Dermis blood vessel endothelial cell (primary cell): ENCODE measurements at regions not wholly inside any gene's neighbourhood (a gene's known extent, or its start where the extent isn't known, plus 50 kb on each side); places are given as distances from the start of the nearest gene placed in this dataset.
A peak's percentile ranks its signal among the peaks of the same experiment; 100 is the strongest.

Source experiments
- DNase-seq: peaks from one replicate; pipeline ENCODE4 v3.0.0; 2010

DNA sequence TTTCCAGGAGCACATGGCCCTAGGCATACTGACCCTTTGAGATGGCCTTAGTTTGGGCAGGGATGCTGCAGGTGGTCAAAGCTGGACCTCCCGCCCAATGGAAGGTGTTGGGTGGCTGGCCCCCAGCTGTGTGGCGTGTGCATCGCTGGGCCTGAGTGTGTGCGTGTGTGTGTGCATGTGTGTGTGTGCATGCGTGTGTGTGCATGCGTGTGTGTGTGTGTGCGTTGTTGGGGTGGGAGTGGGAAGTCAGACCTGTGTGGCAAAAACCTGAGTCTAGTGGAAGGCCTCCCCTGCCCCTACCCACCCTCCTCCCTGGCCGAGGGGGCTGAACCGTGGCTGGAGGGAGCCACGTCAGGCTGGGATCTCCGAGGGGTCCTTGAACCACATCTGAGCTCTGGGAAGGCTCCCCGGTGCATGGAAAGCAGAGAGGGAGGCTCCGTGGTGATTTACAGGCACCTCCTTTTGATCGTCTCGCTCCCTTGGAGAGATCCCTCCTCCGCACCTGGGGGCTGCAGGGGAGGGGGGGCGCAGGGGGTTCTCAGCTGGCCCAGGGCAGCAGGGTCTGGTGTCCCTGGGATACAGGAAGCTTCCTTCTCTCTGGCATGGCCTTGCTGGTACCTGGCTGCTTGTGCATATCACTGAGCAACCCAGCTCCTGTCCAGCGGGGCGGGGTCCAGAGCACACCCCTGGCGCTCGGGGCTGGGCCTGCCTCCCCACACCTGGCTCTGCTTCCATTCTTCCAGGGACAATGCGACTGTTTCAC lies 124.7 kb upstream of the WNT4 start:
- no peak for DNase-seq

DNA sequence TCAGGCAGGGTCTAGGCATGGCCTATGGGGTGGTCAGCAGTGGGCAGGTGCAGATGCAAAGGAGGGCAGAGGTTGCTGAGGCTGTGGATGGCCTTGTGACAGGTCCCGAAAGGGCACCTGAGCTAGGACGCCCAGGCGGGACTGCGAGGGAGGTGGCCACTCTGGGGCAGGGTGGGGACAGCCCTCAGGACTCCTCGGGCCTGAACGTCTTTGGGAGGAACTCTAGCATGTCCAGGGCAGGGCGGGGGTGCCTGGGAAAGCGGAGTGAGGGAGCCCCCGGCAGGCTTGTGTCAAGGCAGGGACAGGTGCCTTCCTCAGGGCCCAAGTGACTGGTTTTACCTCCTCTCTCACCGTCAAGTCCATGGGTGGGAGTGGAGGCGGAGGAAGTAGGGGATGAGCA lies 125.4 kb upstream of the WNT4 start:
- DNase-seq, result no peak

DNA sequence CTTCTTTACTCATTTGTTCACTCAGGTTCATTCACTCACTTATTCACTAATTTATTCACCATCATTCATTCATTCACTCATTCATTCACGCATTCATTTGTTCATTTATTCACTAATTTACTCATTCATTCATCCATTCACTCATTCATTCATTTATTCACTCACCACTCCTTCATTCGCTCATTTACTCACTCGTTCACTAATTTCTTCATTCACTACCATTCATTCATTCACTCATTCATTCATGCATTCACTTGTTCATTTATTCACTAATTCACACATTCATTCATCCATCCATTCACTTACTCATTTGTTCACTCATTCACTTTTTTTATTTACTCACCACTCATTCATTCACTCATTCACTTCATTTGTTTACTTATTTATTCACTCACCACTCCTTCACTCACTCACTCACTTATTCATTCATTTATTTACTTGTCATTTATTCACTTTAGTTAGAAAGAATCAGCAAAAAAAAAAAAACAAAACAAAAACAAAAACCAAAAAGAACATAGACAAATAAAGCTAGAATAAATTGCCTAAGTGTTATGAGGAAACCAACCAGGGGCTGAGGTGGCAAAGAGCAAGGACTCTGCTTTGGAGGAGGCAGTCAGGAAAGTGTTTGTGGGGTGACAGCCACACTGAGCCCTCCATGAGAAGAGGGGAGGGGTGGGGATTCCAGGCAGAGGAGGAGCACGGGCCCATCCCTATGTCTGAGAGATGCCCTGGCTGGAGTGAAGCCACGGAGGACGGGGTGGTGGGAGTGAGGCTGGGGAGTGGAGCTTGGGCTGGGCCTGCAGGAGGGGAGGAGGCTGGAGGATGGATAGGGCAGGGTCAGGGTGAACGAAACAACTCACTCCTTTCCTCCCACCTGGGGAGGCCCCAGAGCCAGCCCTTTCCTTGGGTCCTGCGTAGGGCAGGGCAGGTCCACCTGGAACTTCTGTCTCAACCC lies 129.2 kb upstream of the WNT4 start:
- DNase-seq, result no peak

DNA sequence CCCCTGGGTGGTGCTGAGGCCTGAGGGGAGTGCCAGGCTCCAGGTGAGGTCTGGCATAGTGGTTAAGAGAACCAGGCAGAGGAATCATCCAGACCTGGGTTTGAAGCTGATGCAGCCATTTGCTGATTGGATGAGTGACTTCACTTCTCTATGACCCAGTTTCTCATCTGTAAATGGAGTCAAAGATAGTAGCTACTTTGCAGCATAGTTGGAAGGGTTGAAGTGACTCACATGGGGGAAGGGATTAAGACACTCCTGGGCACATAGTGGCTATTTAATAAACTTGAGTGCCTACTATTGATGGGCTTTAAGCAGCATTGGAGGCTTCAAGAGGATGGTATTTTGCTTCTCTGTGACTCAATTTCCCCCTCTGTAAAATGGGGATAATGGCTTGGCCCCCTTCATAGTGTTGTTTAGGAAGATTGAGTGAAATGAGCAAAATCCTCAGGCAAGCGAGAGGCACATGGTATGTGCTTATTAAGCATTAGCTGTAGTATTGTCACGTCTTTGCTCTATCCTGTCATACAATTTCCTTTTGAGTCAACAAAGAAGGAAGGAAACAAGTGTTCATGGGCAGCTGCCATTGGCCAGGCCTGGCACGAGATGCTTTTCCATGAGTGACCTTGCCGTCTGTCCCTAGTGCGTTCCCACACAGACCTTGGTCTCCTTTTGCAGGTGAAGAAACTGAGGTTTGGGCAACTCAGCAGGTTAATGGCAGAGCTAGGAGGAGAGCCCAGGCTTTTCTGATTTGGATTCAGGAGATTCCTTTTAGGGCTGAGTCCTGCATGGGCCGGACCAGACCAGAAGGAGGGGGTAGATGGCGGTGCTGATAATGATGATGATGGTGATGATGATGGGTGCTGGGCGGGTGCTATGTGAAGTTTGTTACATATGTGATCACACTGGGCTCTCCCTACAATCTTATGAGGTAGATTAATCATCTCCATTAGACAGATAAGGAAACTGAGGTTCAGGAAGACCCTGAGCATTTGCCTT lies 131.1 kb upstream of the WNT4 start:
- DNase-seq, result peak; percentile 73

DNA sequence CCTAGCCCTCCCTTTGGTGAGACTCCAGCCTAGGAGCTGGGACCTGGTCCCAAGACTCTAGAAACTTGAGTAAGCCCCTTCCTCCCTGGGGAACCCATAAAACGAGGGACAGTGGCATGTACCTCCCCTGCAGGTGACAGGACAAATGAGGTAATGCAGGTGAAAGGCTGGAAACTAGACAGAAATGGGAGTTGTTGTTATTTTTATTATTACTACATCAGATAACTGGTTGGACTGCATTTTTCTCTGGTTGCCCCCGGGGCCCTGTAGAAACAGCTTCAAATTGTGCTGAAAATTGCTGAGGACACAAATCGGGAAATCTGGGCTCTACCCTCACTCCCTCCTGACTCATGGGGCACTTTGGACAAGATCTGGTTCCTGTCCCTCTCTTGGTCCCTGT lies 132.3 kb upstream of the WNT4 start:
- DNase-seq, result no peak

DNA sequence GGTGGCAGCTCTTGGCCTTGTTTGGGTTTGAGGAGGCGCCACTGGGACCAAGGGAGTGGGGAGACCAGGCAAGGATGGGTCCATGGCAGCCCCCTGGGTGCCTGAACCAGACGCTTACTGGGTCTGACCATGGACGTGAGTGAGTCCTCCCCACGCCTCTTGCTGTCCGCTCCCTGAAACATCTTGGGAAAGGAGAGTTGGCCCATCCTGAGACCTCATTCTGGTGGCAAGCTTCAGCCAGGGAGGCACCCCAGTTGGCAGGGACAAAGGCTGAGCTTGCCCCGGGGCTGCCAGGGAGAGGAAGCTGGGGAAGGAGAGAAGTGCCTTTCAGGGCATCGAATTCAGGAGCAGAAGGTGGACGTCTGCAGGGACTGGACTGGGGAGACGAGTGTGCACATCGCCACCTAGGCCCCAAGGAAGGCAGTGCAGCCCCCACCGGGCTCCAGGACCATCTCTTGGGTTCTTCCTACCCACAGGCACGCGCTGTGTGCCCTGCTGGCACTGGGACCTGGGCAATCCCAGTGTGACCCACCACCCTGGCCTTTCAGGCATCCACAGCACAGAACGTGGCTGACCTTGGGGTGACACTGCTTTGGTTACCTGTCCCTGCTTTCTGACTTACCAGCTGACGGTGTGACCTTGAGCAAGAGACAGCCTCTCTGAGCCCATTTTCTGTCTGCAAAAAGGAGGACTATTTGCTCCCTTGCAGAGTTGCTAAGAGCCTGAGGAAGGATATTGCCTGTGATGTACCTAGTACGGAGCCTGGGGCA lies 132.9 kb upstream of the WNT4 start:
- DNase-seq, result peak; percentile 81

DNA sequence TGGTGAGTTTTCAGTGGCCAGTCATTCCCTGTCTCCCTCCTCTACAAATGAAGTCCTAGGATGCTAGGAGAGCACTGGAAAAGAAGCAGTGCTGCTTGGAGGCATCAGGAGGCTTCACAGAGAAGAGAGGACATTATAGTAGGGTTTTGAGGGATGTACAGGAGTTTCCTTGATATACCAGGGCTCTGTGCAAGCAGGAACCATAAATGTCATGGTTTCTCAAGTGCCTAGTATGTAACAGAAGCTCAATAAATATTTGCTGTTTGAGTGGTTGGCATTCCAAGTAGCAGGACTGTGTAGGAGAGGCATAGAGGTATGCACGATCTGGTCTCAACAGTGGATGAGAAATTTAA lies 133.5 kb upstream of the WNT4 start:
- DNase-seq, result no peak

DNA sequence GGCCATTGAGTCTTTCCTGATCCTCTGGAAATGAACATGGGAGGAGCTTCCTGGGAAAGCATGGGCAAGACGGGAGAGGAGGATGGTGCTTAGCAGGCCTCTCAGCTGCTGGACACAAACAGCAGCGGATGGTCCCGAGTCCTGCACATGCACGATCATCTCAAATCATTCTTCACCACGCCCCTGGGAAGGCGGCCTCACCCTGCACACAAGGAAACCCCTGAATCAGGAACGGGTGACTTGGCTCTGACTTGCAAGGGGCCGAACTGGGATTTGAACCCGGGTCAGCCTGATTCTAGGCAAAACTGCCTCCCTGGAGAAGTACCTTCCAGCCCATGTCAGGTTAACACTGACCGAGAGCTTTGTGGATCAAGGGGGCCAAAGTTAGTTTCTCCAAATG lies 134.8 kb upstream of the WNT4 start:
- no peak for DNase-seq

DNA sequence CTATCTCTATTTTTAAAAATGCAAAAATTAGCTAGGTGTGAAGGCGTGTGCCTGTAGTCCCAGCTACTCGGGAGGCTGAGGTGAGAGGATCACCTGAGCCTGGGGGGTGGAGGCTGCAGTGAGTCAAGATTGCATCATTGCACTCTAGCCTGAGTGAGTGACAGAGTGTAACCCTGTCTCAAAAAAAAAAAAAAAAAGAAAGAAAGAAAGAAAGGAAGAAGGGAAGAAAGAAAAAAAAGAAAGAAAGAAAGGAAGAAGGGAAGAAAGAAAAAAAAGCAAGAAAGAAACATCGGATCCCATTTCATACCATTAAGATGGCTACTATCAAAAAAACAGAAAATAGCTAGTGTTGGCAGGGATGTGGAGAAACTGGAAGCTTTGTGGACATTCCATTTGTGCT lies 136.8 kb upstream of the WNT4 start:
- no peak for DNase-seq

DNA sequence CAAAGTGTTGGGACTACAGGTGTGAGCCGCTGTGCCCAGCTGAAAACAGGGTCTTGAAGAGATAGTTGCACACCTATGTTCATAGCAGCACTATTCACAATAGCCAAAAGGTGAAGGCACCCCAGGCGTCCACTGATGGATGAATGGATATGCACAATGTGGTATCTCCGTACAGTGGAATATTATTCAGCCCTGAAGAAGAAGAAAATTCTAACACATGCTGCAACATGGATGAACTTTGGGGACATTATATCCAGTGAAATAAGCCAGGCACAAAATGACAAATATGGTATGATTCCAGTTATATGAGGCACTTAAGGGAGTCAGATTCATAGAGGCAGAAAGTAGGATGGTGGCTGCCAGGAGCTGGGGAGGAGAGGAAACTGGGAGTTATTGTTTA lies 137.6 kb upstream of the WNT4 start:
- DNase-seq, result no peak

DNA sequence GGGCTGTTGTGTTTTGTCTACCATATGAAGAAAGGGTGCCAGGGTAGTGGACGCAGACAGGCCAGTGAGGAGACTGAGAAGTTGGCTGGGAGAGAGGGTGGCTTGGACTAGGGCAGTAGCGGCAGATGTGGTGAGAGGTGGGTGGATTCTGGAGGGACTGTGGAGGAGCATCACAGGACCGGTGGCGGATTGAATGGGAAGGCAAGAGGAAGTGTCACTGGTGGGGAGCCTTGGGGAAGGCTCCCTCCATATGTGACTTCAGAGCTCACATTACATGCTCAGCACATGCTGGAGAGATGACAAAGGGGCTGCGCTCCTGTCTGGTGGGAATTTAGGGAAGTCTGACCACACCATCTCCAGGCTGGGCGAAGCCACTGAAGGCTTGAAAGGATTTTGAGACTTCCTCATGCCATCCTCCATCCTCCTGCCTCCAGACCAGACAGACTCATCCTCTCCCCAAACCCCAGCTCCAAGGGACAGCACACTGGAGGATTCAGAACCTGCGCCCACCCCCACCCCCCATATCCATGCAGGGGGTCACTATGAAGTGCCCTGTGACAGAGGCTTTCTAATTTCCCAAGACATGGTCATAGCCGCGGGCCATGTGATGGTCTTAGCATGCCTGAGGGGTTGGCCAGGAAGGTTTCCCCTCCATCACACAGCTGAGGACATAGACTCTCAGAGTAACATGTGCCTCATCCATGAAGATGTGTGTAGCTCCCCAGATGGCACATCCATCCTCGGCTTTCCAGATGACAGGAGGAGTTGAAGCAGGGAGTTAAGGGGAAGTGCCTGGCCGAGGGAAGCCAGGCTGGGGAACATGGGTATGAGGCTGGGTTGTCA lies 138.8 kb upstream of the WNT4 start:
- DNase-seq, result no peak

DNA sequence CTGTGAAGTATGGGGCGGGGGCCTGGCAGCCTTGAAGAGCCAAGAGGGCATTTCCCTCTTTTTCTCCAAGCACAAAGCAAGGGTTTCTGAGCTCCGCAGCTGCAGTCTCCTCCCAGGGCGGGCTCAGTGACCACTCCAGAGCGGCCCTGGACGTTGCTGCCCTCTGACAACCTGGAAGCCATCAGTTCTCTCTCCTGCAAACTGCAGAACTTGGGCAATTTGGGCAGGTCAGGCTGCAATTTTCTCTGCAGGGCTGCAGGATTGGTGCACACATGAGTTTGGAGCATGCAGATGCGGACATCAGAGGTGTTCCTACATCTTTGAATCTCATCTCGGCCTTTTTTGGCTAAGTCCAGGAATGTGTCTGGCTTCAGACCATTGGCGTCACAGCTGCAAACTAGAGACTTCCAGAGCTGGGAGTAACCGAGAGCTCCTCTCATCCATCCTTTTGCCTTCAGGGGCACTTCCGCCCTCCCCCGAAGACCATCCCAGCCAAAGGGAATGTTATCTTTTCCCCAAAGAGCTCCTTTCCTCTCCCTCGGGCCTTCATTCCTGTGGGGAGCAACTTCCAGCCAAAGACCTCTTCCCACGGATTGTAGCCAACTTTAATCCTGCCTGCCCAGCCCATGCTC lies 139.6 kb upstream of the WNT4 start:
- DNase-seq, result no peak

DNA sequence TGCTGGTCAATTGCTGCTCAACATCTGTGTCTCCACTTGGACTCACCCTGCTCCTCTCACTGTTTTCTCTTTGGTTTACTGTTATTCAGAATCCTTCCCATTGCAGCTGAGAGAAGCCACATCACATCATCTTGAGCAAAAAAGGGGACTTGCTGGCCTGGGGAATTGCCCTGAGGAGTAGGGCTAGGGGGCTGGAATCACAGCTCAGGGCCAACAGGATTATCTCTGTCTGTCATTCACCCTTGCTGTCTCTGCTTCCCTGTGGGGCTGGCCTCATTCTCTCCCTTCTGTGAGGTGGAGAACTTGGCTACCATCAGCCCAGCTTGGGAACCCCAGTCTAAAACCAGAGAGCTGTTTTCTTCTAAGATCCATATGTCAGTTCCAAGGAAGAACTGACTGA lies 140.7 kb upstream of the WNT4 start:
- no peak for DNase-seq

DNA sequence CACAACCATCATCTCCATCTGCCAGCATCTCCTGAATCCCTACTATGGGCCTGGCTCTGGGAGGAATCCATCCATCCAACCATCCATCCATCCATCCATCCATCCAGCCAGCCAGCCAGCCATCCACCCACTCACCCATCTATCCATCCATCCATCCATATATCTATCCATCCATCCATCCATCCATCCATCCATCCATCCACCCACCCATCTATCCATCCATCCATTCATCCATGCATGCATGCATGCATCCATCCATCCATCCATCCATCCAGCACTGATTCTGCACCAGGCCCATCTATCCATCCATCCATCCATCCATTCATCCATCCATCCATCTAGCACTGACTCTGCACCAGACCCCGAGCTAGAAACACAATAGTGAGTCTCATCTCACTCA lies 141.3 kb upstream of the WNT4 start:
- DNase-seq, result no peak

DNA sequence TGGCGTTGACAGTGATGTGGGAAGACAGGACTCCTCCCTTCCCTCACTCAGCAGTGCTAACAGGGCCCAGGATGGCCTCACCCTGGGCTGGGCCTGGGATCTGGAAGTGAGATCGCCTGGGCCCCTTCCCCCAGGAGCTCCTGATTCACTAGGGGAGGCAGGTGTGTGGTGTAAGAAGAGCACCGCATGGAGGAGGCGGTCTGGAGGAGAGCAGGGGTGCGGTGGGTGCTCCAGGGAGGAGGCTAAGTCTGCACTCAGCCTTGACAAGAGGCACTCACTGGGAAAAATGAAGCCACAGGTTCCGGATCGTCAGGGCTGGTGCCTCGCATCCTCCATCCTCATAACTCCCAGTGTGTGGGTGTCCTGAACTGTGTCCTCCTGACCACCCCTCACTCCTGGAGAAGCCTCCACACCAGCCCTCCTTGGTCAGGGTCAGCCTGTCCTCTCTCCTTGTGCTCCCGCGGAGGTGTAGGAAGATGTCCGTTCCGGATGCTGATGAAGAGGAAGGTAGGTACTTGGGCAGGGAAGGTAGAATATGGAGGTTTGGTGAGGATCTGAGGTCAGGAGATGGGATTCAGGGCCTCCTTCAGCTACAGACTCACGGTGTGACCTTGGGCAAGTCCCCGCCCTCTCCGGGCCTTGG lies 142.1 kb upstream of the WNT4 start:
- no peak for DNase-seq

DNA sequence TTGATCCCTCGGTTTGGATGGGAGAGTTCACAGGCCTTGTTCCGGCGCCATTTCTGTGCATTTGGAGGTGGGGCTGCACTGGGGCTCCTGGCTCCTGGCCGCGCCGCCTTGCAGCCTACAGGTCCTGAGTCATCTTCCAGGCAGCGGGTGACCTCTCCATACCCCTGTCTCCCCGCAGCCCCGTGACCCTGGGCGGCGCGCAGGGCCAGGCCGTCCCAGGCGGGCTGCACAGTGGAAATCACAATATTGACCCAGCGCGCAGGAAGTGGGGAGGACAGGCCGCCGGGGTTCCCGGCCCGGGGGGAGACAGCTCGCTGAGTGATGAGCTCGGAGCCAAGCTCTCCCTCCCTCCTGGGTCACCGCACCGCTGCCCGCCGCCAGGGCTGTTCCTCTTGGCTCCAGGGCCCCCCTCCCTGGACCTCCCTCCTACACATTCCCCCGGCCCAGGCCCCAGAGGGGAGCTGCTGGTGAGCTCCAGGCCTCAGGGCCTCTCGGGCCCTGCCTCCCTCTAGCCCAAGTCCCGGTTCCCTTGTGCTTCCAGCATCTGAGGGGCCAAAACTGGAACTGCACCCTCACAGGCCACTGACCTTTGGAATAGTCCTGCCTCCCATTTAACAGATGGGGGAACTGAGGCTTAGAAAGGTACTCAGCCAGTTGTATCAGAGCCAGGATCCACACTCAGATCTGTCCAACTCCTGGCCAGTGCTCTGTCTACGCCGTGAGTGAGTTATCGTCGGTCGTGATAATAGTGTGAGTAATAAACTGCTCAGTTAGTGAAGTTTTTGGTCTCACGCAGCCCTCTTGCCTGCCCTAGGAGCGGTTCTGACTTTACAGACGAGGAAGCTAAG lies 142.9 kb upstream of the WNT4 start:
- DNase-seq, result no peak

DNA sequence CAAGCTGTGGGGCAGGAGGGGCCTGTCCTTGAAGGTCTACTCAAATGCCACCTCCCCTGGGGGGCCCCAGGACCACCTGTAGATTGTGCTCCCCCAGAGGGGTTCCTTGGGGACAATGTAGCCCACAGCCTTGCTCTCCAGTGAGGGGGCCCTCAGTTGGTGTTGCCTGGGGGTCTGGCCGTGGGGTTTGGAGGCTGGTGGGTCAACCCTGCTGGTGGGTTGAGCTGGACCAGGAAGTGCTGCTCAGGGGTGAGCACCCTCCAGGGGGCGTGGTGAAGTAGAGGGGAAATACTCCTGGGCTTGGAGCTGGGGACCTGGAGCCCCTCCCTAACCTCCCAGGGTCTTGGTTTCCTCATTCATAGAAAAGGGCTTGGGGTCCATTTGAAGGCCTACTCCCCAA lies 143.6 kb upstream of the WNT4 start:
- no peak for DNase-seq

DNA sequence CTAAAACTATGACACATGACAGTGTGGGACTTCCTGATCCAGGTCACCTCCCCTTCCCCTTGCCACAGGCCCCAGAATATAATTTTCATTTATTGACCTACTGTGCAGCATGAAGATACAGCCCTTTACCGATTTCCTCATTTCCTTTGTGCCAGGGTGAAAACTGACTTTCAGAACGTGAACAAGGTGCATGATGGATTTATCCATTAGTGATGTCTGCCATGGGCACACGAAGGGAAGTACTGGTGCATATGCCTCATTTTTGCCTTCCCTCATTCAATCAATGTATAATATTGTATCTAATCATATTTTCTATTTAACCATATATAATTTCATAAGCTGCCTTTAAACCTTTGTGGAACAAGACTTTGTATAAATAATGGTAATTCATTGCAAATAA lies 144.4 kb upstream of the WNT4 start:
- DNase-seq, result no peak

DNA sequence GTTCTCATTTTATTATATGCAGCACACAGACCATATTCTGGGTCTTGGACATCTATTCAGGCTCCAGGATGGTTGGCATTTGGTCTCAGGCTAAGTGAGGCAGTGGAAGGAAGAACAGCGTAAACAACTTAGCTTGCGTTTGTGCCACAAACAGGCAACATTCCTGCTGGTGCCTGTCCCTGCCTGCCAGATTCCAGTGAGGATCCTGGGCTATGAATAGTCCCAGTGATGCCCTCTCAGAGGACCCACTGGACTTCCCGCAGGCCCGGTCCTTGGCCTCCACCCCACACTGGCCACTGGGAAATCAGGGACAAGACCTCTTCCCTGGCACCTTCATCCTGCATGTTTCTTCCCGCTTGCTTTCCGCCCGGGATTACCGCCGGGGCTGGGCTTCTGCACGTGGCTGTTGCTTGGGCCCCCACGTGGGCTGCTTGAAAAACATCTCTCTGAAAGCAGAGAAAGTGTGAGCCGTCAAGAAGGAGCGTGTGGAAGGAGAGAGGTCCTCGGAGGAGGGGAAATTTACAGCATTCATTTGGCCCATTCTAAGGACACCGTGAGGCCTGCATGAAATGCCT lies 145.1 kb upstream of the WNT4 start:
- no peak for DNase-seq
